C4-2B (cell line): ENCODE measurements at regions not wholly inside any gene's neighbourhood (a gene's known extent, or its start where the extent isn't known, plus 50 kb on each side); places are given as distances from the start of the nearest gene placed in this dataset.

ENCODE experiments used
- H3K27ac ChIP-seq: fragments of 450-650 bp; 2 replicates; pipeline ENCODE4 v1.5.1; 2017
- CTCF ChIP-seq: fragments of 450-650 bp; conservative IDR thresholded peaks from 2 replicates; pipeline ENCODE4 v1.5.1; 2017; ENCODE audit warnings: mild to moderate bottlenecking
- ZFX ChIP-seq: fragments of 450-650 bp; IDR thresholded peaks from 2 replicates; pipeline ENCODE4 v1.6.1; 2017

GRCh38 chr4:35723973-35724372, 520.3 kb downstream of the ARAP2 start:
- H3K27ac ChIP-seq: no peak overlapping the region
- no peak for TF ChIP-seq CTCF
- no peak for TF ChIP-seq ZFX

GRCh38 chr4:35725131-35725530, 519.2 kb downstream of the ARAP2 start:
- no peak overlapping the region for H3K27ac ChIP-seq
- TF ChIP-seq CTCF (peak; percentile 40), ZFX (no peak)

- no peak for TF ChIP-seq CTCF
- TF ChIP-seq ZFX: no peak
- no peak overlapping the region for H3K27ac ChIP-seq
These were observed 513.9 kb downstream of the ARAP2 start for GRCh38 chr4:35730414-35730813.

GRCh38 chr4:35734381-35735098, 509.8 kb downstream of the ARAP2 start:
- no peak for TF ChIP-seq ZFX
- TF ChIP-seq CTCF: no peak
- no peak overlapping the region for H3K27ac ChIP-seq

- TF ChIP-seq CTCF: no peak
- no peak for TF ChIP-seq ZFX
- H3K27ac ChIP-seq: no peak overlapping the region
These were observed 505.0 kb downstream of the ARAP2 start for GRCh38 chr4:35739308-35739707.

GRCh38 chr4:35754047-35754446, 490.3 kb downstream of the ARAP2 start:
- H3K27ac ChIP-seq: no peak overlapping the region
- TF ChIP-seq CTCF: no peak

- H3K27ac ChIP-seq: no peak overlapping the region
- TF ChIP-seq CTCF (no peak), ZFX (no peak)
These were observed 486.5 kb downstream of the ARAP2 start for GRCh38 chr4:35757836-35758235.
